ENCODE measurements at regions not wholly inside any gene's neighbourhood (a gene's known extent, or its start where the extent isn't known, plus 50 kb on each side); places are given as distances from the start of the nearest gene placed in this dataset.
"Not testable (repeated sequence)": the region's sequence is repeated elsewhere in the genome, so short reads cannot be mapped to it uniquely, and the experiment has no call there.

- no peaks in the 10 kb centered on the region for H3K27me3 ChIP-seq (ENCODE audit: control insufficient read depth, insufficient read depth, low read length)
- no peak for DNase-seq (ENCODE audit: low read depth, low spot score)
- no peak overlapping the region for H3K4me3 ChIP-seq (ENCODE audit: low read depth, low read length)
- H3K27ac ChIP-seq (ENCODE audit: low read depth, low read length): no peak overlapping the region
- no peaks in the 10 kb centered on the region; the same call in 1 of the 2 replicates for H3K9me3 ChIP-seq (ENCODE audit: control insufficient read depth, insufficient read depth, low read length)
- ChIA-PET POLR2A (no interaction called here), CTCF (no interaction called here)
- TF ChIP-seq CTCF (IDR thresholded peaks at IDR 0.05; ENCODE audit: low read depth, low read length): no peak
Measured at GRCh38 chr17:20797292-20797691, 217.8 kb downstream of the CDRT15L2 start.

- TF ChIP-seq CTCF (IDR thresholded peaks at IDR 0.05; ENCODE audit: low read depth, low read length): no peak
- no peak overlapping the region for H3K27ac ChIP-seq (ENCODE audit: low read depth, low read length)
Measured at GRCh38 chr17:20800146-20800545, 220.6 kb downstream of the CDRT15L2 start.

GRCh38 chr17:20805751-20806150, 226.2 kb downstream of the CDRT15L2 start:
- TF ChIP-seq CTCF (IDR thresholded peaks at IDR 0.05; ENCODE audit: low read depth, low read length): no peak
- H3K9me3 ChIP-seq (ENCODE audit: control insufficient read depth, insufficient read depth, low read length): no peaks in the 10 kb centered on the region; the same call in 1 of the 2 replicates
- POLR2A ChIA-PET: no interaction called here
- no peaks in the 10 kb centered on the region for H3K27me3 ChIP-seq (ENCODE audit: control insufficient read depth, insufficient read depth, low read length)
- H3K27ac ChIP-seq (ENCODE audit: low read depth, low read length): no peak overlapping the region
- no peak overlapping the region for H3K4me3 ChIP-seq (ENCODE audit: low read depth, low read length)
- CTCF ChIA-PET: no interaction called here
- DNase-seq (ENCODE audit: low read depth, low spot score): no peak

More at GRCh38 chr17:20800146-20800545, 220.6 kb downstream of the CDRT15L2 start:
- POLR2A ChIA-PET: no interaction called here
- DNase-seq (ENCODE audit: low read depth, low spot score): no peak
- CTCF ChIA-PET: no interaction called here
- no peak overlapping the region for H3K4me3 ChIP-seq (ENCODE audit: low read depth, low read length)
- no peaks in the 10 kb centered on the region; the same call in 1 of the 2 replicates for H3K9me3 ChIP-seq (ENCODE audit: control insufficient read depth, insufficient read depth, low read length)
- H3K27me3 ChIP-seq (ENCODE audit: control insufficient read depth, insufficient read depth, low read length): no peaks in the 10 kb centered on the region

GRCh38 chr17:20807566-20807965, 228.0 kb downstream of the CDRT15L2 start:
- H3K4me3 ChIP-seq (ENCODE audit: low read depth, low read length); H3K27me3 ChIP-seq (ENCODE audit: control insufficient read depth, insufficient read depth, low read length); H3K27ac ChIP-seq (ENCODE audit: low read depth, low read length); POLR2A ChIA-PET; H3K9me3 ChIP-seq (ENCODE audit: control insufficient read depth, insufficient read depth, low read length); CTCF ChIA-PET; DNase-seq (ENCODE audit: low read depth, low spot score): not testable (repeated sequence)

GRCh38 chr17:20815410-20815809, 227.4 kb downstream of the USP22 start:
- CTCF ChIA-PET; H3K27ac ChIP-seq (ENCODE audit: low read depth, low read length); H3K9me3 ChIP-seq (ENCODE audit: control insufficient read depth, insufficient read depth, low read length); DNase-seq (ENCODE audit: low read depth, low spot score); POLR2A ChIA-PET; H3K27me3 ChIP-seq (ENCODE audit: control insufficient read depth, insufficient read depth, low read length); H3K4me3 ChIP-seq (ENCODE audit: low read depth, low read length): not testable (repeated sequence)

GRCh38 chr17:20823905-20824304, 218.9 kb downstream of the USP22 start:
- ChIA-PET POLR2A (no interaction called here), CTCF (interaction anchor here (1.2 kb wide), 1 partner anchor 22 kb away, joined by 3 read pairs; no protein-coding TSS in a partner anchor)
- no peak overlapping the region for H3K27ac ChIP-seq (ENCODE audit: low read depth, low read length)
- no peaks in the 10 kb centered on the region for H3K27me3 ChIP-seq (ENCODE audit: control insufficient read depth, insufficient read depth, low read length)
- H3K9me3 ChIP-seq (ENCODE audit: control insufficient read depth, insufficient read depth, low read length): no peaks in the 10 kb centered on the region
- no peak for TF ChIP-seq CTCF (IDR thresholded peaks at IDR 0.05; ENCODE audit: low read depth, low read length)
- DNase-seq (ENCODE audit: low read depth, low spot score): no peak
- H3K4me3 ChIP-seq (ENCODE audit: low read depth, low read length): no peak overlapping the region

Measured in AG04450 (cell line).